HEK293 (cell line): ENCODE measurements at regions not wholly inside any gene's neighbourhood (a gene's known extent, or its start where the extent isn't known, plus 50 kb on each side); places are given as distances from the start of the nearest gene placed in this dataset.

ENCODE experiments used
- CTCF ChIA-PET: fragments of 350-600 bp; formaldehyde crosslinking; extraction: SDS; loops from one replicate; lab custom pipeline; 2021; ENCODE audit warnings: antibody characterized with exemption; lab: Yijun Ruan, JAX
- POLR2A ChIA-PET: fragments of 300-600 bp; formaldehyde crosslinking; extraction: SDS; loops from one replicate; lab custom pipeline; 2020; ENCODE audit warnings: antibody characterized with exemption, inconsistent platforms; lab: Yijun Ruan, JAX
- H3K27ac ChIP-seq: fragments of 200-500 bp; sonication (Bioruptor generic); 2 replicates; pipeline ENCODE4 v1.5.1; 2014; ENCODE audit warnings: low read depth, low read length, control low read depth, inconsistent platforms; ENCODE audit errors: extremely low read depth
- H3K36me3 ChIP-seq, 2 experiments: fragments of 200-500 bp in 1 of 2; sonication (Bioruptor generic) in 1 of 2; 1 replicate in 1 of 2; 2 replicates in 1 of 2; pipeline ENCODE4 v1.5.1; 2014 to 2017; ENCODE audit warnings: inconsistent platforms in 2 of 2, low read length in 2 of 2; ENCODE audit not compliant: control insufficient read depth in 2 of 2, insufficient read depth in 1 of 2
- H3K4me1 ChIP-seq: fragments of 200-500 bp; sonication (Bioruptor generic); 2 replicates; pipeline ENCODE4 v1.5.1; 2014; ENCODE audit warnings: mild to moderate bottlenecking, low read length, inconsistent platforms; ENCODE audit not compliant: control insufficient read depth, insufficient read depth
- H3K4me3 ChIP-seq: 2 replicates; pipeline ENCODE4 v1.5.1; 2011; ENCODE audit warnings: low read depth, mild to moderate bottlenecking, control low read depth, low read length, moderate library complexity
- H3K9me3 ChIP-seq: fragments of 200-500 bp; sonication (Bioruptor generic); 2 replicates; pipeline ENCODE4 v1.5.1; 2014; ENCODE audit warnings: low read depth, low read length, inconsistent platforms; ENCODE audit not compliant: control insufficient read depth, insufficient read depth
- HOXD13 ChIP-seq: sonication (generic); formaldehyde crosslinking; IDR thresholded peaks from 2 replicates; pipeline ENCODE4 v1.8.0; 2022; ENCODE audit warnings: missing genetic modification reagents, borderline replicate concordance
- IKZF3 ChIP-seq: fragments of 450-650 bp; IDR thresholded peaks from 2 replicates; pipeline ENCODE4 v1.5.0; 2018; ENCODE audit warnings: missing biosample characterization, mild to moderate bottlenecking, missing genetic modification characterization, moderate library complexity
- KLF10 ChIP-seq: fragments of 450-650 bp; IDR thresholded peaks from 2 replicates; pipeline ENCODE4 v1.5.1; 2018; ENCODE audit warnings: missing biosample characterization, mild to moderate bottlenecking, missing genetic modification characterization
- KLF16 ChIP-seq: fragments of 450-650 bp; formaldehyde crosslinking; IDR thresholded peaks from 2 replicates; pipeline ENCODE4 v1.5.1; 2017; ENCODE audit warnings: missing biosample characterization, missing genetic modification characterization
- WT1 ChIP-seq: fragments of 450-650 bp; formaldehyde crosslinking; IDR thresholded peaks from 2 replicates; pipeline ENCODE4 v1.5.1; 2016; ENCODE audit warnings: missing biosample characterization, missing genetic modification characterization
- YY1 ChIP-seq: fragments of 450-650 bp; formaldehyde crosslinking; IDR thresholded peaks from 2 replicates; pipeline ENCODE4 v1.5.1; 2018; ENCODE audit warnings: missing biosample characterization, missing genetic modification characterization
- ZBTB1 ChIP-seq: fragments of 450-650 bp; formaldehyde crosslinking; IDR thresholded peaks from 2 replicates; pipeline ENCODE4 v1.5.1; 2016; ENCODE audit warnings: missing biosample characterization, missing genetic modification characterization
- ZBTB48 ChIP-seq: fragments of 450-650 bp; formaldehyde crosslinking; IDR thresholded peaks from 2 replicates; pipeline ENCODE4 v1.5.1; 2016; ENCODE audit warnings: missing biosample characterization, missing genetic modification characterization
- ZNF155 ChIP-seq: fragments of 450-650 bp; formaldehyde crosslinking; IDR thresholded peaks from 2 replicates; pipeline ENCODE4 v1.5.1; 2016; ENCODE audit warnings: missing biosample characterization, missing genetic modification characterization
- ZNF248 ChIP-seq: fragments of 450-650 bp; formaldehyde crosslinking; IDR thresholded peaks from 2 replicates; pipeline ENCODE4 v1.5.1; 2017; ENCODE audit warnings: missing biosample characterization, missing genetic modification characterization
- ZNF266 ChIP-seq: fragments of 450-650 bp; formaldehyde crosslinking; IDR thresholded peaks from 2 replicates; pipeline ENCODE4 v1.5.1; 2016; ENCODE audit warnings: missing biosample characterization, missing genetic modification characterization, low read depth
- ZNF341 ChIP-seq: fragments of 450-650 bp; formaldehyde crosslinking; IDR thresholded peaks from 2 replicates; pipeline ENCODE4; 2016; ENCODE audit warnings: low read depth, missing biosample characterization, missing genetic modification characterization
- ZNF433 ChIP-seq: fragments of 450-650 bp; formaldehyde crosslinking; IDR thresholded peaks from 2 replicates; pipeline ENCODE4 v1.5.1; 2016; ENCODE audit warnings: missing biosample characterization, missing genetic modification characterization, low read depth
- ZNF660 ChIP-seq: fragments of 450-650 bp; IDR thresholded peaks from 2 replicates; pipeline ENCODE4 v1.5.1; 2018; ENCODE audit warnings: missing biosample characterization, mild to moderate bottlenecking, missing genetic modification characterization
- ZNF677 ChIP-seq: fragments of 450-650 bp; IDR thresholded peaks from 2 replicates; pipeline ENCODE4 v1.5.0; 2018; ENCODE audit warnings: missing biosample characterization, mild to moderate bottlenecking, missing genetic modification characterization, moderate library complexity
- ZNF701 ChIP-seq: fragments of 450-650 bp; formaldehyde crosslinking; IDR thresholded peaks from 2 replicates; pipeline ENCODE4 v1.5.1; 2016; ENCODE audit warnings: missing biosample characterization, missing genetic modification characterization
- ZNF707 ChIP-seq: fragments of 450-650 bp; formaldehyde crosslinking; IDR thresholded peaks from 2 replicates; pipeline ENCODE4 v1.5.1; 2016; ENCODE audit warnings: missing biosample characterization, missing genetic modification characterization
- ZNF785 ChIP-seq: fragments of 450-650 bp; formaldehyde crosslinking; IDR thresholded peaks from 2 replicates; pipeline ENCODE4 v1.5.1; 2016; ENCODE audit warnings: missing biosample characterization, missing genetic modification characterization
- ZNF792 ChIP-seq: fragments of 450-650 bp; formaldehyde crosslinking; IDR thresholded peaks from 2 replicates; pipeline ENCODE4 v1.5.1; 2016; ENCODE audit warnings: missing biosample characterization, missing genetic modification characterization
- ZNF830 ChIP-seq: fragments of 450-650 bp; IDR thresholded peaks from 2 replicates; pipeline ENCODE4 v1.5.0; 2018; ENCODE audit warnings: missing biosample characterization, missing genetic modification characterization, low read depth, mild to moderate bottlenecking, moderate library complexity
- ZSCAN16 ChIP-seq: fragments of 450-650 bp; formaldehyde crosslinking; IDR thresholded peaks from 2 replicates; pipeline ENCODE4 v1.5.1; 2016; ENCODE audit warnings: missing biosample characterization, missing genetic modification characterization
- ZXDB ChIP-seq: fragments of 450-650 bp; formaldehyde crosslinking; IDR thresholded peaks from 2 replicates; pipeline ENCODE4 v1.5.1; 2016; ENCODE audit warnings: missing biosample characterization, missing genetic modification characterization
- TF ChIP-seq, protein P1 (sequence below): fragments of 450-650 bp; formaldehyde crosslinking; IDR thresholded peaks from 2 replicates; pipeline ENCODE4 v1.5.1; 2016; ENCODE audit warnings: missing biosample characterization, missing genetic modification characterization
- TF ChIP-seq, protein P2 (sequence below): fragments of 450-650 bp; formaldehyde crosslinking; IDR thresholded peaks from 2 replicates; pipeline ENCODE4 v1.5.1; 2016; ENCODE audit warnings: missing biosample characterization, missing genetic modification characterization
- TF ChIP-seq, protein P3 (sequence below): fragments of 450-650 bp; formaldehyde crosslinking; IDR thresholded peaks from 2 replicates; pipeline ENCODE4 v1.5.1; 2016; ENCODE audit warnings: missing biosample characterization, missing genetic modification characterization, low read depth
- TF ChIP-seq, protein P4 (sequence below): fragments of 450-650 bp; formaldehyde crosslinking; conservative IDR thresholded peaks from 2 replicates; pipeline ENCODE4 v1.5.1; 2016; ENCODE audit warnings: low read depth, missing biosample characterization, missing genetic modification characterization

DNA sequence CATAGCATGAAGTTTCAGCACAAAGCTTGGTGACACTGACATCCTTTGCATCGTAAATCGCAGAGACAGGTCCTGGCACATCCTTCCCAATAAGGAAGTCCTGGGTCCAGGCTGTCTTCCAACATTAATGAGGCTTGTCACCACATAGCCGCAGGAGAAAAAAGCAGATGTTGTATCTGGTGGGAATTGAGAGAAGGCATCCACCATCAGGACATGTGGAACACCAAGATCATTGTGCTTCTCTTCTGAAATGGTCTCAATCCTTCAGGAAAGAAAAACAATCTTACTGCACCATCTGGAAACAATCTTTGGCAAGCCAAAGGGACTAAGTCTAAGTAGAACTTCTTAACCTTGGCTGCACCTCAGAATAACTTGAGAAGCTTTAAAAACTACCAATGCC, 119.0 kb upstream of the ARHGAP28 start:
- ChIA-PET POLR2A (no interaction called here), CTCF (interaction anchor here (0.7 to 0.8 kb wide), 2 partner anchors 14 to 274 kb away, joined by 3 to 4 read pairs; no protein-coding TSS in a partner anchor)
- no peak overlapping the region for H3K27ac ChIP-seq
- no peak overlapping the region for H3K4me3 ChIP-seq
- no peaks in the 10 kb centered on the region for H3K36me3 ChIP-seq
- TF ChIP-seq IKZF3 (no peak), ZNF707 (tag by site-specific recombination) (no peak), WT1 (no peak), ZNF701 (no peak), ZNF155 (tag by site-specific recombination) (no peak), ZNF660 (tag by site-specific recombination) (no peak), ZNF248 (tag by site-specific recombination) (no peak)
- TF ChIP-seq, protein P1, sequence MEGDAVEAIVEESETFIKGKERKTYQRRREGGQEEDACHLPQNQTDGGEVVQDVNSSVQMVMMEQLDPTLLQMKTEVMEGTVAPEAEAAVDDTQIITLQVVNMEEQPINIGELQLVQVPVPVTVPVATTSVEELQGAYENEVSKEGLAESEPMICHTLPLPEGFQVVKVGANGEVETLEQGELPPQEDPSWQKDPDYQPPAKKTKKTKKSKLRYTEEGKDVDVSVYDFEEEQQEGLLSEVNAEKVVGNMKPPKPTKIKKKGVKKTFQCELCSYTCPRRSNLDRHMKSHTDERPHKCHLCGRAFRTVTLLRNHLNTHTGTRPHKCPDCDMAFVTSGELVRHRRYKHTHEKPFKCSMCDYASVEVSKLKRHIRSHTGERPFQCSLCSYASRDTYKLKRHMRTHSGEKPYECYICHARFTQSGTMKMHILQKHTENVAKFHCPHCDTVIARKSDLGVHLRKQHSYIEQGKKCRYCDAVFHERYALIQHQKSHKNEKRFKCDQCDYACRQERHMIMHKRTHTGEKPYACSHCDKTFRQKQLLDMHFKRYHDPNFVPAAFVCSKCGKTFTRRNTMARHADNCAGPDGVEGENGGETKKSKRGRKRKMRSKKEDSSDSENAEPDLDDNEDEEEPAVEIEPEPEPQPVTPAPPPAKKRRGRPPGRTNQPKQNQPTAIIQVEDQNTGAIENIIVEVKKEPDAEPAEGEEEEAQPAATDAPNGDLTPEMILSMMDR = no peak
- TF ChIP-seq, protein P2, sequence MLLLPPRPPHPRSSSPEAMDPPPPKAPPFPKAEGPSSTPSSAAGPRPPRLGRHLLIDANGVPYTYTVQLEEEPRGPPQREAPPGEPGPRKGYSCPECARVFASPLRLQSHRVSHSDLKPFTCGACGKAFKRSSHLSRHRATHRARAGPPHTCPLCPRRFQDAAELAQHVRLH (tag by site-specific recombination) = no peak
- H3K4me1 ChIP-seq = peaks cover 8% of the 10 kb centered on the region; the same call in 1 of the 2 replicates
- H3K9me3 ChIP-seq = no peaks in the 10 kb centered on the region

DNA sequence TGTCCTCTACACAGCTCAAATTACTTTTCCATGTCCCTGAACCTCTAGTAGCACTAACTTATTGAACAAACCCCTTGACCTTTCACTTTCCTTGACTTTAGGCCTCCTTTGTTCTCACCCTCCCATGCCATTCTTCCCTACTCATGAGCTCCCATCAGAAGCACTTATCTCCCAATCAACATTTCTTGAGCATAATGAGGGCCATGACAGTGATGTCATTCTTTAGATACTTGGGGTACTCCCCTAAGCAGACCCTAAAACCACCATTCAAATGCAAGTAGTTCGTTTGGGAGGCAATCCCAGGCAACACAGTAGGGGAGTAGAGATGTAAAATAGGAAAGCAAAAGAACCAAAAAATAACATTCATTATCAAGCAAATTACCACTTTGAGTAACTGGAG, 115.9 kb upstream of the ARHGAP28 start:
- no peak overlapping the region for H3K27ac ChIP-seq
- CTCF ChIA-PET = interaction anchor here (0.6 to 1.0 kb wide), 3 partner anchors 10 to 491 kb away, joined by 3 read pairs; no protein-coding TSS in a partner anchor
- no peaks in the 10 kb centered on the region for H3K4me1 ChIP-seq
- no peaks in the 10 kb centered on the region for H3K9me3 ChIP-seq
- H3K36me3 ChIP-seq = no peaks in the 10 kb centered on the region
- POLR2A ChIA-PET = no interaction called here
- H3K4me3 ChIP-seq = no peak overlapping the region
- TF ChIP-seq KLF16 (tag by site-specific recombination) (no peak), ZXDB (tag by site-specific recombination) (no peak), ZNF433 (tag by site-specific recombination) (no peak), ZBTB1 (no peak), ZNF792 (tag by site-specific recombination) (no peak), ZNF677 (no peak), ZNF785 (no peak), ZNF830 (tag by site-specific recombination) (no peak)
- TF ChIP-seq, protein P3, sequence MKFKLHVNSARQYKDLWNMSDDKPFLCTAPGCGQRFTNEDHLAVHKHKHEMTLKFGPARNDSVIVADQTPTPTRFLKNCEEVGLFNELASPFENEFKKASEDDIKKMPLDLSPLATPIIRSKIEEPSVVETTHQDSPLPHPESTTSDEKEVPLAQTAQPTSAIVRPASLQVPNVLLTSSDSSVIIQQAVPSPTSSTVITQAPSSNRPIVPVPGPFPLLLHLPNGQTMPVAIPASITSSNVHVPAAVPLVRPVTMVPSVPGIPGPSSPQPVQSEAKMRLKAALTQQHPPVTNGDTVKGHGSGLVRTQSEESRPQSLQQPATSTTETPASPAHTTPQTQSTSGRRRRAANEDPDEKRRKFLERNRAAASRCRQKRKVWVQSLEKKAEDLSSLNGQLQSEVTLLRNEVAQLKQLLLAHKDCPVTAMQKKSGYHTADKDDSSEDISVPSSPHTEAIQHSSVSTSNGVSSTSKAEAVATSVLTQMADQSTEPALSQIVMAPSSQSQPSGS (tag by site-specific recombination) = no peak

DNA sequence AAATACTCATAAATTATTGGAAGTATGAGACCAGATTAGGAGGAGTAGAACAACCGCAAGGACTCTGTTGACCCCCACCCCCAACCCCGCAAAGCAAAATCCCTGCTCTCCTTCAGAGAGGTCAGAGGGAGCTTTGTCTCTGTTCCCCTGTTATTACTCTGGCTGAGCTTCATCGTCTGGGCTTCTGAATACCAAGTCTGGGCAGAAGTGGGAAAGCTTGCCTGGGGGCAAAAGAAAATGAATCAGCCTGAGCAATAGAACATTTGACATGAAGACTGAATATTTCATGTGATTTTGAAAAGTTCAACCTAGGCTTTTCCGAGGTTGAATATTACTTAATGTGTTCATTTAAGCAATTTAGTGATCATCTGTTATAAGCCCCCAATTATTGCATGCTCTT, 114.6 kb upstream of the ARHGAP28 start:
- no peaks in the 10 kb centered on the region for H3K4me1 ChIP-seq
- TF ChIP-seq ZNF341 (tag by site-specific recombination) (no peak), HOXD13 (CRISPR knock-in tag) (no peak), YY1 (tag by site-specific recombination) (no peak), ZNF266 (no peak), KLF16 (tag by site-specific recombination) (no peak), KLF10 (tag by site-specific recombination) (no peak), ZSCAN16 (tag by site-specific recombination) (no peak), ZBTB48 (no peak)
- TF ChIP-seq, protein P4, sequence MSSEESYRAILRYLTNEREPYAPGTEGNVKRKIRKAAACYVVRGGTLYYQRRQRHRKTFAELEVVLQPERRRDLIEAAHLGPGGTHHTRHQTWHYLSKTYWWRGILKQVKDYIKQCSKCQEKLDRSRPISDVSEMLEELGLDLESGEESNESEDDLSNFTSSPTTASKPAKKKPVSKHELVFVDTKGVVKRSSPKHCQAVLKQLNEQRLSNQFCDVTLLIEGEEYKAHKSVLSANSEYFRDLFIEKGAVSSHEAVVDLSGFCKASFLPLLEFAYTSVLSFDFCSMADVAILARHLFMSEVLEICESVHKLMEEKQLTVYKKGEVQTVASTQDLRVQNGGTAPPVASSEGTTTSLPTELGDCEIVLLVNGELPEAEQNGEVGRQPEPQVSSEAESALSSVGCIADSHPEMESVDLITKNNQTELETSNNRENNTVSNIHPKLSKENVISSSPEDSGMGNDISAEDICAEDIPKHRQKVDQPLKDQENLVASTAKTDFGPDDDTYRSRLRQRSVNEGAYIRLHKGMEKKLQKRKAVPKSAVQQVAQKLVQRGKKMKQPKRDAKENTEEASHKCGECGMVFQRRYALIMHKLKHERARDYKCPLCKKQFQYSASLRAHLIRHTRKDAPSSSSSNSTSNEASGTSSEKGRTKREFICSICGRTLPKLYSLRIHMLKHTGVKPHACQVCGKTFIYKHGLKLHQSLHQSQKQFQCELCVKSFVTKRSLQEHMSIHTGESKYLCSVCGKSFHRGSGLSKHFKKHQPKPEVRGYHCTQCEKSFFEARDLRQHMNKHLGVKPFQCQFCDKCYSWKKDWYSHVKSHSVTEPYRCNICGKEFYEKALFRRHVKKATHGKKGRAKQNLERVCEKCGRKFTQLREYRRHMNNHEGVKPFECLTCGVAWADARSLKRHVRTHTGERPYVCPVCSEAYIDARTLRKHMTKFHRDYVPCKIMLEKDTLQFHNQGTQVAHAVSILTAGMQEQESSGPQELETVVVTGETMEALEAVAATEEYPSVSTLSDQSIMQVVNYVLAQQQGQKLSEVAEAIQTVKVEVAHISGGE = no peak
- ChIA-PET POLR2A (no interaction called here), CTCF (no interaction called here)
- no peak overlapping the region for H3K4me3 ChIP-seq
- no peaks in the 10 kb centered on the region for H3K9me3 ChIP-seq
- no peaks in the 10 kb centered on the region for H3K36me3 ChIP-seq
- no peak overlapping the region for H3K27ac ChIP-seq
